COR-L47 (cell line): ENCODE measurements at regions not wholly inside any gene's neighbourhood (a gene's known extent, or its start where the extent isn't known, plus 50 kb on each side); places are given as distances from the start of the nearest gene placed in this dataset.

Source experiments
- DNase-seq: peaks from one replicate; lab custom pipeline; 2025; lab: John Stamatoyannopoulos, UW

DNA sequence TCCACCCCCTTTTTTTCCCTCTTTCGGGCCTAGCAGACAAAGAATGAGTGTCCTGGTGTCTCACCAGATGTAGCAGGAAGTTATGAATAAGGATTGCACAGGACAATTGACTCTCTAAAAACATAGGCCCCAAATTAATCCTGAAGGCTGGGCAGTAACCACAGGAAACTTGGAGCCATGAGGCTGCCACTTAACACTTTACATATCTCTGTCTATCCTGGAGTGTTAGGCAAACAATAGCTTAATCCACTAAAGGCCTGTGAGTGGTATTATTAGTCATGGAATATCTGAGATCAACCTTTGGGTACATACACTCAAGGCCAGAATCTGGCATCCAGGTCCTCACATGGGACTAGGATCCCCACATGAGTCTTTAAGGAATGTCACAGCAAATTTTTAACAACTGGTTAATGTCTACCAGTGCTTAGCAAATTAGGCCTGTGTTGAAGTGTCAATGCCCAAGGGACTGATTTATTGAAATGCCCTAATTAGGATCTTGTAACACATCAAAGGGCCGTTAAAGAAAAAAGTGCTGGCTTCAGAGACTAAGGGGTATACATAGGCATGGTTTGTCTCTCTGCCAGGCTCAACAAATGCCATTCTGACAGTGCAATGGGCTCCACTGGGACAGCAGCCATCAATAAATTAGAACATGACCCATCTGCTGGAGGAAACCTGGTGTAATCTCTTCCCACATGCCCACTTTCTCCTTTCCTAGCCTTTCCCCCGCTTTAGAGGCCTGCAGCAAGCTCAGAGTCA is 196.7 kb upstream of the TBX20 start:
- no peak for DNase-seq

DNA sequence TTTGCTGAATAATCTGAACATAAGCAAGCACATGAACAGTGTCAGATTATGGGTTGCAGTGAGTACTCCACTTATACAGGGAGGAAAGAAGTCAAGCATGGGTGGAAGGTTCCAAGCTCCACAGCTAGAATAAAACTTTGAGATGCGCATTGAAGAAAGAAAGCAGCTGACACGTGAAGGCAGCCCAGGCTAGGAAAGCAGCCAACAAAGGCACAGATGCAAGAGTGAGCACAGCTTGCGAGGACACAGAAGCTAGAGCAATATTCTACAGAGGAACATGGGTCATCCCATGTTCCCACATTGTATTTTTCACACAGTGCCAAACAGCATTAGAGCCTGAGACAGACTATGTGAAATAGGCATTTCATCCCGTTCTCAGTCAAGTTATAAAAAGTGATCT is 194.6 kb upstream of the TBX20 start:
- DNase-seq, result no peak

DNA sequence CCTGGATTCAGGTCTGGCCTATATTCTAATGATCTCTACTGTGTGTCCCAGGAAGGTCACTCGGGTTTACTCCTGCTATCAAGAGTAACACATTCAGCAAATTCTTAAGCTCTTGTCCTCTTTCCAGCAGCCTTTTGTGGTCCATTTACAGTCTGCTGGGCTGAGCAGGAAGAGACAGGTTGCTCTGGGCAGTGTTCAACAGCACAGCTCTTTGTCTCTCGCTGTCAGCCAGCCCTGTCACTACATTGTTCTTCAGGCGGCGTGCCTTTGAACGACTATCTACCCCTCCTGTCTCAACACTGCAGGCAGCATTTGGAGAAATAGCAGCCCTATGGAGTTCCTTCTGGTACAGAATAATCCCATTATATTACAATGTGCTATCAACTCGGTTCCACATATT is 192.2 kb upstream of the TBX20 start:
- no peak for DNase-seq

DNA sequence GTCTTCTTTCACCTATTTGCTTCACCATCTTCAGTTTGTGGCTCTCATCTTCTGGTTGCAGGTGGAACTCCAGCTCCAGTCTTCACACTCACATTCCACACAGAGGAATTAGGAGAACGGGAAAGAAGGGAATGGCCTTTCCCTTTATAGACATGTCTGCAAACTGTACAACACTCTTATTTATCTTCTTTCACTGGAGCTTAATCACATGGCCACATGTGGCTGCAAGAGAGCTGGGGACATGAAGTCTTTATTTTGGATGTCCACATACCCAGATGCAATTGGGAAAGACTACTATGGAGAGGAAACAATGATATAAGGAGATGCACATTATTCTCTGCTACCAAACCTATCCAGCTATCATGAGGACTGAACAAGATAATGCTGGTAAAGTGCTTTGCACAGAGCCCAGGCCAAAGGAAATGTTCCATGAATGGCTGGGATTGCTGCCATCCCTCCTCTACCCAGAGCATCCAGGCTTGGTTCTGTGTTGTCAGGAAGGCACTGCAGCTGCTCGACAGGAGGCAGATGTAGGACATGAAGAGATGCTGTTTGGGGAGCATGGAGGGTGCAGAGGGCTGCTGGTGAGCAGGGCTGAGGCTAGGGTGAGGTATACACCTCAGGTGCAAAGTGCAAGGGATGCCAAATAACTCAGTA is 183.8 kb upstream of the TBX20 start:
- no peak for DNase-seq

DNA sequence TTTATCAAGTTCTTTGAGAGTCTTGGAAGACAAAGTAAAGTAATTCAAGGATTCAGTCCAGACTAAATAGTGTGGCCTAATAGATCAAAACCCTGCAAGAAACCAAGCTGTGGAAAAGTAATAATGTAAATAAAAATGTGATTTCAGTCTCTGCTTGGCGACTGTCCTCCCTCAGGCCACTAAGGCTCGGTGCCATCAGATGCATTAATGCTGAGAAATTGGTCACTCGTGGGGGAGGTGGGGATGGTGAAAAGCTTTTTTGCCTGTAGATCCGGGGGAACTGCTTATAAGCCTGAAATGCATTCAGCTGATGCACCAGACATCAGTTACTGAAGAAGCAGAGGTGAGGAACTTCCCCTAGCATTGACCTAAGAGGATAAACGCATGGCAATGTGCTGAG is 182.6 kb upstream of the TBX20 start:
- no peak for DNase-seq

DNA sequence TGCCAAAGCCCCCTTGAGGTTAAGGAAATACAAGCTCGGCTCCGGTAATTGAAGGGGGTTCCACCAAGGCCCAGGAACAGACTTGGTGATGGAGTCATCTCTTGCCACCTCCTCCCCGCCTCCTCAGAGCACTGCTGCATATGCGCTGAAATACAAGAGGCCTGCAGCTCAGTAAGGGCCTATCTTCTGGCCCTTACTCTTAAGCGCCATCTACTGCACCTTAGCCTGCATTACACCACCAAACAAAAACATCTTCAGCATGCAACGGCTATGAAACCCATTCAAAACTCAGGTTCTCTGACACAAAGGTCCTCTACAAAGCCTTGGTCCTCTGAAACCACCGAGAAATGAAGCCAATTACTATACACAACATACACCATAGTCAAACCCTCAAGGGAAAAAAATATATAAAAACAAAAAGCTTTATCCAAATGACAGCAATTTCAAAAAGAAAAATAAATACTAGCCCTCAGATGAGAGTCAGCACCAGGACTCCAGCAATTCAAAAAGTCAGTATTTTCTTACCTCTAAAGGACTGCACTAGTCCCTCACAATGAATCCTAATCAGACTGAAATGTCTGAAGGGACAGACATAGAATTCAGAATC is 176.8 kb upstream of the TBX20 start:
- DNase-seq, result peak; percentile 23

DNA sequence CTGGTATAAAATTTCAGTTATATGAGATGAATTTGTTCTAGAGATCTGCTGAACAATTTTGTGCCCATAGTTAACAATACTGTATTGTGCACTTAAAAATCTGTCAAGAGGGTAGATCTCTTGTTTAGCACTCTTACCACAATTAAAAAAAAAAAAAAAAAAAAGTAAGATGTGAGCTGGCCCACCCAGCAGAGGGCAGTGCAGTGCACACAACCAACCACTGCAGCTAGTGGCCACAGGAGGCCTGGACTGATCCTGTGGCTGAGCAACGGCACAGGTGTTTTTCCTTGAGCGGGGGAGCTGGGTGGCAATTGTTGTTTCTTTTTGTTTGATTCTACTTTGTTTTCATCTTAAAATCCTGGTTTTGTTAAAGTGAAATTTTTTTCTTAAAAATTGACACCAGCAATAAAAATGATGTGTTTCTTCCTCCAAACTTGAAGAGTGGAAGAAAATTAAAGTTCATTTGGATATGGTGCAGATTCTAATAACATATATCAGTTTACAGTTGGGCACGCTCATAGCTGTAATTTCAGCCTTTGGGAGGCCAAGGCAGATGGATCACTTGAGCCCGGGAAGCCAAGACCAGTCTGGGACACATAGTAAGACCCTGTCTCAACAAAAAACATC is 171.1 kb upstream of the TBX20 start:
- peak; percentile 64 for DNase-seq

DNA sequence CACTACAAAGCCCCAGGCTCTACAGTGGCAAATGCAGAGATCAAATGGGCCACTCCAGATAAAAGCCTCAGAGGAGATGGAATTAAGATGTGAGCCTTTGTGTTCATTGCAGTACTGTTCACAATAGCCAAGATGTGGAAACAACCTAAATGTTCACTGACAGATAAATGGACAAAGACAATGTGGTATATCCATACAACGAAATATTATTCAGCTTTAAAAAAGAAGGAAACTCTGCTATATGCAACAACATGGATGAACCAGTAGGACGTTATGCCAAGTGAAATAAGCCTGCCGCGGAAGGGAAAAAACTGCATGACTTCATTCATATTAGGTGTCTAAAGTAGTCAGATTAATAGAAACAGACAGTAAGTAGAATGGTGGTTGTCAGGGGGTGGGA is 170.5 kb upstream of the TBX20 start:
- DNase-seq, result no peak

DNA sequence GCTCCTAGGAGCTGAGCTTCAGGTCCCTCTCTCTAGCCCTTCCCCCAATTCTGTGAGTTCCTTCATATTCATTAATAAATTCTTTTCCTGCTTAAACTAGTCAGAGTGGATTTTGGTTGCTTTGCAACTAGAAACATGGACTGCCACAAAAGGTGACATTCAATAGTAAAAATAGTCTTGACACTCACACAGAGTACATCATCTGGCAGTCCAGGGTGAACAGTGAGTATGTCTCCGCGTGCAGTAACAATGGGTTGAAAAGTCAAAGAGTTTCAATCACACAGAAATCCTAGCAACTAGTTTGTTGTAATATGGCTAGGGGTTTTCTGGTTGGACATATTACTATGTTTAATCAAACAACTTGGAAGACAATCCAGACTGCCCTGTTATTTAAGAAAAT is 168.8 kb upstream of the TBX20 start:
- no peak for DNase-seq

DNA sequence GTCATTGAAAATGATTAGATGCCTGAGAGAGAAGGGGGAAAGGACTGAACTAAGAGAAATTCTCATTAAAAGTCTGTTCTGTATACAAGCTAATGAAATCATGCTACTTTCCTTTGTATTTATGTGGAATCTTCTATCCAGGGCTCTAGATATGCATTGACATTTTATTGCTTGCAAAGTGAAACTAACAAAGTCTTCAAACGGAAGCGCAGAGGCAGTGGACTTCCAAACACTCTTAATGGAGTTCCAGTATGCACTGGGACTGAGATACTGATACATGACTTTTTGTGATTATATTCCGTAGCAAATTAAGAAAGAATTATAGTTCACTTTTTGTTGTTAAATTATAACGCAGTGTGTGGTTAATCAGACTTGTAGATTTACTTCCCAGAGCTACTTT is 166.8 kb upstream of the TBX20 start:
- no peak for DNase-seq

DNA sequence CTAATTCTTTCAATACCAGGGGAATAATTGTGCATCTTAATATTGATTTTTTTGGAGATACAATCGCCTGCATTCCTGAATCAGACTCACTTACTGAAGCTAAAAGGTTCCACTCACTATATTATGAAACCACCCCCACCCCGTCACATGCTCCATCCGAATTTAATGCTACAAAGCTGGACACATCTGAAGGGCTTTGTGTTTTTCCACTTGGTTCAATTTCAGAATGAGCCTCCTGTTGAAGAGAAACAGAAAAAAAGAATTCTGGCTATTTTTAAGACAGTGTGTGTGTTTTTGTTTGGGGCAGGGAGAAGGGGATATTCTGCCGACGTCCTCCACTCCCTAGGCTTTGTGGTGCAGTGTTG is 165.5 kb upstream of the TBX20 start:
- DNase-seq, result no peak

DNA sequence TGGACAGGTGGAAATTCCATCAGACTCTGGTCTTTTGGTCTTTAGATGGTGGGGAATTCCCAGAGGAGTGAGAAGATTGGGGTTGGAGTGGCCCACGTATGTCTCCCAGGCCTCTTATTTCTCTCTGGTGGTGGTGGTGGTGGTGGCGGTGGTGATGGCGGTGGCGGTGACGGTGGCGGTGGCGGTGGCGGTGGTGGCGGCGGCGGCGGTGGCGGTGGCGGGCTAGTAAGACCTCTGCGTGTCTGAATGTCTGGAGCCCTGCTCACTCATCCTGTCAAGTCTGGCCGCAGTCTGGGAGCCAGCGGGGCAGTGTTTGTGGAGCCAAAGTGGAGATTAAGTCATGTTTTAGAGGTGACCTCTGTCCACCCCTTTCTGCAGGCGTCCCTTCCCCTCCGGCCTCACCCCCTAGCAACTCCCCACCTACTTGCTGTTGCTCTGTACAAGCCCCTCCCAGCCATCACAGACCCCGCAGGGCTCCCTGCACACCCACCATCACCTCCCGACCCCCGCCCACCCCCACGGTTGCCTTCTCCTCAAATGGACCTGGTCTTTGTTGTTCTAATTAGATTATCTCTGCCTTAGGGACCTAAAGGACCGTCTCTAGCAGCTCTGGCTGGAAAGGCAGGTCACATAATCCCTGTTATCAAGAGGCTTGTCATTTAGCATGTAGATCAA is 165.0 kb upstream of the TBX20 start:
- DNase-seq, result no peak

DNA sequence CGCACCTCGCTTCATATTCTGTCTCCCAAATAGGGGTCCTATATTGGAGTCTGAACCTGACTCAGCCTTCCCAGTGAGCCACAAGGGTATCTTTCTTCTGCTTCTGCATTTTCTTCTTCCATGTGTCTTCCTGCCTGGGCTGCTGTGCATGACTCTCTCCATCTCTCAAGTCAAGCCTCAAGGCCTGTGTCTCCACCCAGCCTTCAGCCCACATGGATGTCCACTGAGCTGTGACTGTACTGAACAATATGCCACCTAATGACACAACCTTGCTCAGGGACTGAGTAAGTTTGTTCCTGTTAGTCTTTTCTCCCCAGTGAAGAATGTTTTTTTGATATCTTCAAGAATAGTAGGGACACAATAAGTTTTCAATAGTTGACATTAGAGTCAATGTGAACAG is 162.7 kb upstream of the TBX20 start:
- DNase-seq, result no peak

DNA sequence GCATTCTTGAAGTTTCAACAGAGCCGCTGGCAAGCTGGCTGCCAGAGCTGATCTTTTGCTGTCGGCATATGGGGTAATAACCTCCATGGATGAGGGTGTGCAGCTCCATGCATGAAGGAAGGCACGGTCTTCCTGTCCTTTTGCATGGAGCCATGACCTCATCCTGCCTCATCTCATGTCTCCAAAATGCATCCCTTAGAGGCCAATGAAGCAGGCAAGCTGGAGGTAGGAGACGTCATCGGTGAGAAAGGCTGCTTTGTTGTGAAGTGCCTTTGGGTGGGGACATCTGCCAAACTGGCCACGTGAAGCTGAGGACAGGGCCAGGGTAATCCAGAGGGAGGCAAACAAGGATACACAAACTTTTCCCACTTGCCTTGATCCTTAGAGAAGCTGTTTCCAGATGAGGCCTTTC is 161.5 kb upstream of the TBX20 start:
- DNase-seq, result no peak

DNA sequence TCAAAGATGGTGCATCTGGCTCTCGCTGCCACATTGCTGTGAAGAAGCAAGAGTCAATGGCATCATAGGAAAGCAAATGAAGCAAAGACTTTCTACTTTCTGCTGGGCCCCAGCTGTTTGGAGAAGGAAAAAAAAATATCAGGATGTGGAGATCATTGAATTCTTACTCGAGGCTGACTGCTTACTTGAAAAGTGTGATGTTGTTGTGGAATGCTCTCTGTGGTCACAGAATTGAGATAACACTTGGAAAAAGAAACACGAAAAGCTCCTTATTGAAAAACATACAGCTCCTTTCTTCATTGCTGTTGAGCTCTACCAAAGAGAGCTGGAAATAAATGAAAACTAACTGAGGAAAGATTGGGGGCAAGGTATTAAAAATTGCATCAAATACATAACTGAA is 157.4 kb upstream of the TBX20 start:
- DNase-seq, result no peak

DNA sequence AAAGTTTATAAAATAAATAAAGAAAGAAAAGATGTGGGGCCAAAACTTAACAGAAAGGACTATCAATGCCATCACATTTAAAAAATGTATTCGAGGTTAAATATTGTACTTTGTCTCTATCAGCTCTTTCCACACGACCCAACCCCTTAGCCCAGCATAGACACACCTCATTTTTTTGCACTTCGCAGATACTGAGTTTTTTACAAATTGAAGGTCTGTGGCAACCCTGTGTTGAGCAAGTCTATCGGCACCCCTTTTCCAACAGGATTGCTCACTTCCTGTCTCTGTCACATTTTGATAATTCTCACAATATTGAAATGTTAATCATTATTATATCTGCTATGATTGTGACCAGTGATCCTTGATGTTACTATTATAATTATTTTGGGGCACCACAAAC is 151.6 kb upstream of the TBX20 start:
- DNase-seq, result no peak

DNA sequence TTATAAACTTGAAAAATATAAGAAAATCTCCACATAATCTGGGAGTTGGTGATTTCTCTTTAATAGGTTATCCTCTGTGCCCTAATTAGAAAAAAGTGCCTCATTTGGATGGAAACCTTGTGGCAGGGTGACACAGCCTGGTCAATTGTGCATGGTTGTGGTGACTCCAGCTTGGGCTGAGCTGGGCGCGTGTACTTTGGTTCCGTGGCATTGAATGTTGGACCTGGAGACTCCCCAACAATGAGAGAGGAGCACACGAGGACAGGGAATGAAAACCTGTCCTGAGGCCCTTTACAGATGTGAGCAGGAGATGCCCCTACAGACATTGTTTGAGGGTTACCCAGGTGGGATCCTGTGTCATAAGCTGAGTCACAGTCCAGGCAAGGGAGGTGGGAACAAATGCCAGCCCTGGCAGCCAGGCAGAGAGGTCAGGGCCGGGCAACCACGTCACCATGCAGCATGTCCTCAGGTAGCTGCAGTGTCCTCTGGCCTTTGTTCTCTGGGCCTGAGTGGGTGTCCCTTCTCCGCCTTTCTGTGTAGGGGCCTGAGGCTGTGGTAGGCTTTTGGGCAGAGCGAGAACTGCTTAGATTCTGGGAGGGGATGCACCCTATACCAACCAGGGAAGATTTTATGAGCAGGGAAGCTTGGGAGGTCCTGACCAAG is 147.4 kb upstream of the TBX20 start:
- DNase-seq, result no peak

DNA sequence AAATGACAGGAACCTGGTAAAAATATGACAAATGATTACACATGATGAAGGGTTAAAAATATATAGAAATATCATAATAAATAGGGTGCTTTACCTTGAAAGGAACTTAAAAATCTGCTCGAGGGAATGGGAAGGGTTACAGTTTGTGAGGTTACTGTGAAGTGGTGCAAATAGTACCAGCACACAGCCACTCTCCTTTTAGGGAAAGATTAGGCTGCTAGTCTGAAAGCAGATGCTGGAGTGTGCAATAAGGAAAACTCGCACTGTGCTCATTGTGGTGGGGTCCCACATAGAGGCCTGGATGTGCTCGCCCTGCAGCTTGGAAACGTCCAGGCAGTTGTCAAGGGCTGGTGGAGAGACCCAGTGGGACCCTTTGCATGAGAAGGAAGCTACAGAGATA is 145.9 kb upstream of the TBX20 start:
- DNase-seq, result no peak

DNA sequence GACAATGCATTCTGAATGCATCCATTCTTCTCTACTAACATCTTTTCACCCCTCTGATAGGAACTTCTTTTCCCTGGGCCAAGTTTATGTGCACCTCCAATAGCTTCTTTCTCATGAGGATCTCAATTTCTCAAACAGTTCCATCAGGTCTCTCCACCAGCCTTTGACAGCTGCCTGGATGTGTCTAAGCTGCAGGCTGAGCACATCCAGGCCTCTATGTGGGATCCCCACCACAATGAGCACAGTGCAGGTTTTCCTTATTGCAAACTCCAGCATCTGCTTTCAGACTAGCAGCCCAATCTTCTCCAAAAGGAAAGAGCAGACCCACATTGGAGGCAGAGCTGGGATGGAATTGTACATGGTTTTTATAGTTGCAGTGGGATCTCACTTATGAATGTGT is 145.3 kb upstream of the TBX20 start:
- DNase-seq, result no peak

DNA sequence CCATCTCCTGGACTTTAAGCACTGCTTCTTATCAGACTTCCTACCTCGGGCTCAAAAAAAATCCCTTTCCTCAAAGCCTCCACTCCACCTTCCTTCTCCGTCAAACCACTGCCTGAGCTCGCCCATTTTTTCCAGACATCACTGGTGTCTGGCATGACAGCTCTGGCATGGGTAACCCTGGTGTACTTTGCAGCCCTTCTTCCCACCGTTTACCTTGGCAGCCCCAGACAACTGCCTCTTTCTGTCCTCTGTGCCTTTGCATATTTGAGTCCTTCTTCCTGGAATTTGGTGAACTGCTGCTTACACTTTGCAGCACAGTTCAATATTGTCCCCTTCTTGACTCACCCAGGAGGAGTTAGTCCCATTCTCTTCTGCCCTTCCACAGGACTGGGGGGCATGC is 144.6 kb upstream of the TBX20 start:
- DNase-seq, result no peak

DNA sequence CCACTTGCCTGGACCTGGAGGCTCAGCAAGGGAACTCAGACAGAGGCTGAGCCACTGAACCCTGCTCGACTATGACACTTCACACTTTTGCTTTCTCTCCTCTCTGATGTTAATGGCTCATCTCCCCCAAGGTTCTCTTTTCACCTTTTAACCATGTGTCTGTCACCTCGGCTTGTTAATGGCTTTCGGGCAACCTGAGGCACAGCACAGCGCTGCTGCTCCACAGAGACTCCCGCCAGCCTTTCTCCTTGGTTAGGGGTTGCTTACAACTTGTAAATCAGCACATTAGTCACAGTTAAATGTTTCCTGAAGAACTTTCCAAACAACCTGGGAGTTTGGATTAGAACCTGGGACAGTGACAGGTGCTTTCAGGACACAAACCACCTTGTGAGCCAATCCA is 136.2 kb upstream of the TBX20 start:
- no peak for DNase-seq

DNA sequence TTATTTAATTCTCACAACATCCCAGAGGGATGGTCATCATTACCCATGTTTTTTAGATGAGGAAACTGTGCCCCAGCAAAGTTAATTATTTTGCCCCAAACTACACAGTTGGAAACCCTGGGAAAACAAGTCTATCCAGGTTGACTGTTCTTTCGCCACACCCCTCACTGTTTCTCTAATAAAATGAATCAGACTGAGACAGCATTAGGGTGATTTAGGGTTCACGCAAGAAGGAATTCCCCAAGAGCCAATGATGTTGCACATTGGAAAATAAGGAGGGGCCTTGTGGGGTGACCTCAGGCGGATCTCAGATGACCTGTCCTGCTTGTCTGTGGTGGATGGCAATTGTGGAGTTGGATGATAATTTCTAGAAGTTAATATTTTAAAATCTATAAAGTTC is 135.7 kb upstream of the TBX20 start:
- no peak for DNase-seq
